ENCODE measurements at regions not wholly inside any gene's neighbourhood (a gene's known extent, or its start where the extent isn't known, plus 50 kb on each side); places are given as distances from the start of the nearest gene placed in this dataset.
A peak's percentile ranks its signal among the peaks of the same experiment; 100 is the strongest.

DNA sequence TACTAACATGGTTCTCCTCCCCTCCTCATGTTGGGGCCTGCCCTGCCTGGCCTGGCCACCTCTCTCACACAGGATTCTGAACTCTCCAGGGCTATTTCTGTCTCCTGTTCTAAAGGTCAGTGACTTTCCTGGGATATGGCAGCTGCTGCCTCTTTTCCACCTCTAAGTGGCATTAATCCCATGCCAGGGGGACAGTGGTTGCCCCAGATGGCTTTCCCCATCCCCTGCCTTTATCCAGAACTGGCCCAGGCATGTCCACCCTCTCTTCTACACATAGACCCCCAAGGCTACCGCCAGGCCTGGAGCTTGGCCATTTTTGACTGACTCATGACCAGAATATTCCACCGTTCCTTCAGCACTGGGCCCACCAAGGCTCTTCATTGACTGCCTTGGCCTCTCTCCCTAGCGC lies 90.4 kb downstream of the IRF2BPL start:
- no peaks in the 10 kb centered on the region for H3K36me3 ChIP-seq (ENCODE audit: control insufficient read depth in 2 of 2, insufficient read depth in 2 of 2, low read length in 2 of 2)
- no peaks in the 10 kb centered on the region for H3K27me3 ChIP-seq (ENCODE audit: control insufficient read depth in 1 of 2, insufficient read depth in 2 of 2, low read length in 2 of 2)
- H3K4me1 ChIP-seq (ENCODE audit: control insufficient read depth, insufficient read depth, low read length) = peaks cover 24% of the 10 kb centered on the region
- no peaks in the 10 kb centered on the region for H3K9me3 ChIP-seq (ENCODE audit: control insufficient read depth in 2 of 2, low read length in 2 of 2)
- H3K27ac ChIP-seq (ENCODE audit: low read length) = no peak overlapping the region
- no peak overlapping the region for H3K9ac ChIP-seq (ENCODE audit: low read length in 2 of 2)
- no peak overlapping the region for H3K4me3 ChIP-seq (ENCODE audit: low read length in 2 of 2)

DNA sequence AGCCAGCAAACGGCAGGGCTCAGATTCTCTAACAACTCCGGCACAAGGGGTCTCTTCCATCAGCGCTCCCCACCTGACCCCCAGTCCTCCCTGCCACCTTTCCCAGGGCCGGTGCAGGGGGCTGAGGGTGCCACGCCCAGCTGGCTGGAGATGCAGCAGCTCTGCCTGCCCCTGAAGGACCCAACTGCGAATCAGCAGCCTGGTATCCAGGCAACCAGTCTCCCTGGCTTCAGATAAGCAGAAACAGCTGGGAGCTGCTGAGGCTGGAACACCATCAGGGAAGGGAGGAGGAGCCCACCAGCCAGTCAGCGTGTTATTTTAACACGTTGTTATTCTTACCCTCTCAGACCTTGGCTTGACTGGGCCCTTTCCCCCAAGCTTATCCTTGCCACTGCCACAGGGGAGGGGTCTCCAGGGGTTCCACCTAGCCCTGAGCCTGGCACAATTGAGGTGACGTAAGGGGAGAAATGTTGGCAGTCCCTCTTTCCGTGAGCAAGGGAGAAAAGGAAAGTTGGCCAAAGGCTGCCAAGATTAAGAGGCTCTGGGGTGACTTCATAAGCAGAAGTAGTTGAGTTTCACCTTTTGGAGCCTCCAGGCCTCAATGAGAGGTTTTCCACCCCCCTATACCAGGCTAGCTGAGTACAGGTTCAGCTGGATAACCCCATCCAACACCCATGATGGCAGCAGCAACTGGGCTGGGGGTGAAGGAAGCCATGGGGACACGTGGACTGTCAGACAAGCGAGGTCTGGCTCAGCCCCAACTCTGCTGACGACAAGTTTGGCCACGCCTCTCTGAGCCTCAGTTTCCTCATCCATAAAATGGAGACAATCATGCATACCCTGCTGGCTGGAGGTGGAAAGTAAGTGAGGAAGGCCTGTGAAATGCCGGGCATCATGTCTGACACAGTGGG lies 91.1 kb downstream of the IRF2BPL start:
- H3K27me3 ChIP-seq (ENCODE audit: control insufficient read depth in 1 of 2, insufficient read depth in 2 of 2, low read length in 2 of 2) = no peaks in the 10 kb centered on the region
- no peaks in the 10 kb centered on the region for H3K9me3 ChIP-seq (ENCODE audit: control insufficient read depth in 2 of 2, low read length in 2 of 2)
- no peak overlapping the region for H3K9ac ChIP-seq (ENCODE audit: low read length in 2 of 2)
- no peaks in the 10 kb centered on the region for H3K36me3 ChIP-seq (ENCODE audit: control insufficient read depth in 2 of 2, insufficient read depth in 2 of 2, low read length in 2 of 2)
- peak overlapping the region; percentile 18 for H3K27ac ChIP-seq (ENCODE audit: low read length)
- H3K4me1 ChIP-seq (ENCODE audit: control insufficient read depth, insufficient read depth, low read length) = peaks cover 24% of the 10 kb centered on the region
- peak overlapping the region in 1 of 2 donors; percentile 8 for H3K4me3 ChIP-seq (ENCODE audit: low read length in 2 of 2)

DNA sequence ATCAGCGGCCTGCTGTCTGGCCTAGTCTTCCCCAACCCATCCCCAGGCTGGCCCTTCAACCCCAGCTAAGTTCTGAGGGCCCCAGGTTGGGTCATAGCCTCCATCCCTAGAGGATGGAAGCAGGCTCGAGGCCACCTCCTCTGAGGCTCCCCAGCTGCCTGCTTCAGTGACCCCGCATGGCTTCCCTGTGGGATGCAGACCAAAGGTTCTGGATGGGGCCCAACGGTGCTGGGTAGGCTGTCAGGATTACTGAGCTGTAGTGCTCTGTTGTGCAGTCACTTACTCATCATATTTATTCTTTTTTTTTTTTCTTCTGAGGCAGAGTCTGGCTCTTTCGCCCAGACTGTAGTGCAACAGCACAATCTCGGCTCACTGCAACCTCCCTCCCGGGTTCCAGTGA lies 92.0 kb downstream of the IRF2BPL start:
- Histone ChIP-seq H3K9me3 (ENCODE audit: control insufficient read depth in 2 of 2, low read length in 2 of 2) (no peaks in the 10 kb centered on the region), H3K4me3 (ENCODE audit: low read length in 2 of 2) (no peak overlapping the region), H3K9ac (ENCODE audit: low read length in 2 of 2) (no peak overlapping the region), H3K4me1 (ENCODE audit: control insufficient read depth, insufficient read depth, low read length) (peaks cover 24% of the 10 kb centered on the region), H3K36me3 (ENCODE audit: control insufficient read depth in 2 of 2, insufficient read depth in 2 of 2, low read length in 2 of 2) (no peaks in the 10 kb centered on the region), H3K27ac (ENCODE audit: low read length) (no peak overlapping the region), H3K27me3 (ENCODE audit: control insufficient read depth in 1 of 2, insufficient read depth in 2 of 2, low read length in 2 of 2) (no peaks in the 10 kb centered on the region)

DNA sequence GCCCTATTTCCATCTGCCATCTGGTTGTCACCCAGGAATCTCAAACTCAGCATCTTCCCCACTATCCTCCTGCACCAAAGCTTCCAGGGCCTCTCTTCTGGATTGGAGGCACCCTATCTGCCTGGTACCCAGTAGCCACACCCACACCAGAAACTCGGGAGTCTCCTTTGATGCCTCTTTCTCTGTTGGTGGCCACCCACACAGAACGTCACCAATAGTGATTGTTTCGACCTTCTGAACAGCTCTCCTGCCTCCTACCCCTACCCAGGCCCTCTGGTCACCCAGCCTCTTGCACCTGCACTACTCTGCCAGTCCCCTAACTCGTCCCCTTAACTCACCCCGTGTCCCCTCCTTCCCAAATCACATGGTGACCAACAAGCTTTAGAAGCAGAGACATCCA lies 95.0 kb downstream of the IRF2BPL start:
- H3K9me3 ChIP-seq (ENCODE audit: control insufficient read depth in 2 of 2, low read length in 2 of 2) = no peaks in the 10 kb centered on the region
- H3K36me3 ChIP-seq (ENCODE audit: control insufficient read depth in 2 of 2, insufficient read depth in 2 of 2, low read length in 2 of 2) = no peaks in the 10 kb centered on the region
- no peak overlapping the region for H3K9ac ChIP-seq (ENCODE audit: low read length in 2 of 2)
- H3K27me3 ChIP-seq (ENCODE audit: control insufficient read depth in 1 of 2, insufficient read depth in 2 of 2, low read length in 2 of 2) = no peaks in the 10 kb centered on the region
- H3K4me3 ChIP-seq (ENCODE audit: low read length in 2 of 2) = no peak overlapping the region
- no peak overlapping the region for H3K27ac ChIP-seq (ENCODE audit: low read length)
- peaks cover 19% of the 10 kb centered on the region for H3K4me1 ChIP-seq (ENCODE audit: control insufficient read depth, insufficient read depth, low read length)

DNA sequence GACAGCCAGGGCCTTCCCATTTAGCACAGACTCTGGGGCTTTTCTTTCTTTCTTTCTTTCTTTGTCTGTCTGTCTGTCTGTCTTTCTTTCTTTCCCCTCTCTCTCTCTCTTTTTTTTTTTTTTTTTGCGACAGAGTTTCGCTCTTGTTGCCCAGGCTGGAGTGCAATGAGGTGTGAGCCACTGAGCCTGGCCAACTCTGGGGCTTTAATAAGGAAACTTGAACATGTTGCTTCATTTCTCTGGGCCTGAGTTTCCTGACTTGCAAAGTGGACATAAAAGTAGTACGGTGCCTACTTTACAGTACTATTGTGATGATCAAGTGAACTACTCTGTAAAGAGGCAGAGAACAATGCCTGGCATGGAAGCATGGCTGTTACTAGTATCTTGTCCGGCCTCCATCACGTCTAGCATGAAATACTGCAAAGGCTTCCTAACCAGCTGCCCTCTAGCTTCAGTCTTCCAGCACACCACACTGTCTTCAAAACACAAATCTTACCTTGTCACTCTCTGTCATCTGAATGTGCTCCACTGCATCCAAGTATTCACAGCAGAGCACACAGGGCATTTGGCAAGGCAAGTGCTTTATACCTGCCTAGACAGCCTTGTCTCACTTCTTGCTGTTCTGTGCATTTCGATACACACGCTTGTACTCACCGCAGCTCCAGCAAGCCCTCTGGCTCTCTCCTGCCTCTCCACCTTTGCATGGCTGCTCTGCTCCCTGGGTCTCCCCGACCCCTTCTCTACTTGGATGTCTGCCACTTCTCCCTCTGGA lies 96.7 kb downstream of the IRF2BPL start:
- Histone ChIP-seq H3K36me3 (ENCODE audit: control insufficient read depth in 2 of 2, insufficient read depth in 2 of 2, low read length in 2 of 2) (no peaks in the 10 kb centered on the region), H3K27me3 (ENCODE audit: control insufficient read depth in 1 of 2, insufficient read depth in 2 of 2, low read length in 2 of 2) (no peaks in the 10 kb centered on the region), H3K9ac (ENCODE audit: low read length in 2 of 2) (no peak overlapping the region), H3K4me1 (ENCODE audit: control insufficient read depth, insufficient read depth, low read length) (peaks cover 8% of the 10 kb centered on the region), H3K9me3 (ENCODE audit: control insufficient read depth in 2 of 2, low read length in 2 of 2) (no peaks in the 10 kb centered on the region), H3K4me3 (ENCODE audit: low read length in 2 of 2) (no peak overlapping the region), H3K27ac (ENCODE audit: low read length) (no peak overlapping the region)

DNA sequence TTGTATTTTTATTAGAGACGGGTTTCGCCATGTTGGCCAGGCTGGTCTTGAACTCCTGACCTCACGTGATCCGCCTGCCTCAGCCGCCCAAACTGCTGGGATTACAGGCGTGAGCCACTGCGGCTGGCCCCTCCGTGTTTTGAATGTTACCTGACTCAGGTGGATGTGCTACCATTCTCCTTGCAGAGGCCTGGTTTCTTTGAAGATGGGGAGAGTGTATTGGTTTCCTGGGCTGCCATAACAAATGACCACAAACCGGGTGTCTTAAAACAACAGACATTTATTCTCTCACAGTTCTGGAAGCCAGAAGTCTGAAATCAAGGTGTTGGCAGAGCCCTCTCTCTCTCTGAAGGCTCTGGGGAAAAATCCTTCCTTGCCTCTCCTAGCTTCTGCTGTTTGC lies 98.0 kb downstream of the IRF2BPL start:
- Histone ChIP-seq H3K36me3 (ENCODE audit: control insufficient read depth in 2 of 2, insufficient read depth in 2 of 2, low read length in 2 of 2) (no peaks in the 10 kb centered on the region), H3K4me3 (ENCODE audit: low read length in 2 of 2) (no peak overlapping the region), H3K27ac (ENCODE audit: low read length) (no peak overlapping the region), H3K9me3 (ENCODE audit: control insufficient read depth in 2 of 2, low read length in 2 of 2) (no peaks in the 10 kb centered on the region), H3K9ac (ENCODE audit: low read length in 2 of 2) (no peak overlapping the region), H3K4me1 (ENCODE audit: control insufficient read depth, insufficient read depth, low read length) (peaks cover 8% of the 10 kb centered on the region), H3K27me3 (ENCODE audit: control insufficient read depth in 1 of 2, insufficient read depth in 2 of 2, low read length in 2 of 2) (no peaks in the 10 kb centered on the region)

DNA sequence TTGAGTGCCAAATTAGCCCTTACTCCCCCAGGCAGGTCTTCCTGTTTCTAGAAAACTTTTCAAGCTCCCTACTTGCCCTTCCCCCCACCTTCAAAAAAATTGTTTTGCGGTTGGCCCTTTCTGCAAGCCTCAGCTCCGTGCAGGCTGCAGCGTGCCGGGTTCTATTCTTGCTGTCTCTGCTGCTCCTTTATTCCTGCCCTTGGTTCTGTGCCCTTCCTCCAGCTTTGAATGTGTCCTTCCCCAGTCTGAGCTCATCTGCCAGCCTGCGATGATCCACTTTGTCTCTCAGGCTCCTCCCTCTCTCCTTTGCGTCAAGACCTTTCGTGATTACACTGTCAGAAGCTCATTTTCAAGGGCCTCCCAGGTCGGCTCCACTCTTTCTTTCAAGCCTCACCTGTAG lies 98.6 kb downstream of the IRF2BPL start:
- H3K27me3 ChIP-seq (ENCODE audit: control insufficient read depth in 1 of 2, insufficient read depth in 2 of 2, low read length in 2 of 2) = no peaks in the 10 kb centered on the region
- no peak overlapping the region for H3K27ac ChIP-seq (ENCODE audit: low read length)
- H3K9me3 ChIP-seq (ENCODE audit: control insufficient read depth in 2 of 2, low read length in 2 of 2) = no peaks in the 10 kb centered on the region
- H3K4me1 ChIP-seq (ENCODE audit: control insufficient read depth, insufficient read depth, low read length) = peaks cover 8% of the 10 kb centered on the region
- H3K9ac ChIP-seq (ENCODE audit: low read length in 2 of 2) = no peak overlapping the region
- H3K36me3 ChIP-seq (ENCODE audit: control insufficient read depth in 2 of 2, insufficient read depth in 2 of 2, low read length in 2 of 2) = no peaks in the 10 kb centered on the region
- H3K4me3 ChIP-seq (ENCODE audit: low read length in 2 of 2) = no peak overlapping the region

DNA sequence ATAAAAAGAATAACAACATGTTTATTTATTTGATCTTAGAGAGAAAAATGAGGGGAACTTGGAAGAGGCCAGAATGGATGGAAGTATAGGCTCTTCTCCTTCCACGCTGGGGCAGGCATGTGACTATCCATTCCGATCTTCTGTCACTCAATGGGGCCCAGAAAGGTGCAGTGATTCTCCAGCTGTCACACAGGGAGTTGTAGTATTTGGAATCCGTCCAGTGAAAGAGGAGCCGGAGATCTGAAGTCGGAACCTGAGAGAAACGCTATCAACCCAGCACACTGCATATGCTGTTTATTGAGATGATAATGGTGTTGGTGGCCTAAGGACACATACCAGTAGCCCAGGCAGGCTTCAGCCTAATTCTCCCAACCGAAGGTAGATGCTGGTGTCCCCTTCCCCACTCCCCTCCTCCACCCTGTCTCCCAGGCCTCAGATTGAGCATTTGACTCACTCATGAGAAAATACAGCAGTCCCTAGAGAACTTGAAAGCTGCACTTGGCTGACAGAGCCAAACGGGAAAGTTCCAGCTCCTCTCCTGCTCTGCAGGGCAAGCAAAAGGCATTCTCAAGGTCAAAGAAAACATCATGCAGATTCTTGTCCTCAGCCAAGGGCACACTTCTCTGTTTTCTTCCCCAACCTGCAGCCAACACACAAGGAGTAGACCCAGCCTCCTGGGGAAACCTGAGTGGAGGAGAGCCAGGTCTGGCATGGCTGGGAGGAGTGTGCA lies 100.4 kb downstream of the IRF2BPL start:
- H3K9ac ChIP-seq (ENCODE audit: low read length in 2 of 2) = no peak overlapping the region
- H3K9me3 ChIP-seq (ENCODE audit: control insufficient read depth in 2 of 2, low read length in 2 of 2) = no peaks in the 10 kb centered on the region
- no peak overlapping the region for H3K27ac ChIP-seq (ENCODE audit: low read length)
- no peaks in the 10 kb centered on the region for H3K27me3 ChIP-seq (ENCODE audit: control insufficient read depth in 1 of 2, insufficient read depth in 2 of 2, low read length in 2 of 2)
- no peak overlapping the region for H3K4me3 ChIP-seq (ENCODE audit: low read length in 2 of 2)
- H3K4me1 ChIP-seq (ENCODE audit: control insufficient read depth, insufficient read depth, low read length) = peaks cover 10% of the 10 kb centered on the region
- H3K36me3 ChIP-seq (ENCODE audit: control insufficient read depth in 2 of 2, insufficient read depth in 2 of 2, low read length in 2 of 2) = no peaks in the 10 kb centered on the region

DNA sequence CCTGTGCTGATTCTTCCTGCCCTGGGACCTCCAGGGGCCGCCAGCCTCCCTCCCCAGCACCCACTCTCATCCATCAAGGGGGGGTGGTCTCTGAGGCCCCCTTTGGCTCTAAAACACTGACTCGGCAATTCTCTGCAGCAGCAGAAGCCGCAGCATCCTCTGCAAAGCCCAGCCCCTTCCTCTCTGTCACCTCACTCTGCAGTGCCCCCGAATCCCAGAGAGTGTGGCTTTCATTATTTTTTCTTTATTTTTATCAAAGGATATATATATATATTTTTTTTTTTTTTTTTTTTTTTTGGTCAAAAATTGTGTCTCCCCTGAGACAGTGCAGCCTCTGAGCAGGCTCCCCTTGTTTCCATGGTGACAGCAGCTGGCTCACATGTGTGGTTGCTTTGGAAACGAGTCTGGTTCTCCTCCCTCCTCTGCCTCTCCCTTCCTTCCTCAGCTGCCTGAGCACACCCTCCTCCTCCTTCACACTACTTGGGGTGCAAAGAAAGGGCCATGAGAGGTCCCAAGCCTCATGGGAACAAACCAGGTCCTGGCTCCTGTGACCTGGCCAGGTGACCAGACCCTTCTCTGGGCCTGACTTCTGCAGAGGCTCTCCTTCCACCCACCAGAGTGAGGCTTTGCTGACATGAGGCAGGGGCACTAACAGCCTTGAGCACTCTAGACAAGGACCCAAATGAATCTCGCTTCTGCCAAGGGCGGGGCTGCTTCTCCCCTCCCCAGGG lies 100.5 kb downstream of the LRRC74A start:
- H3K4me3 ChIP-seq (ENCODE audit: low read length in 2 of 2) = no peak overlapping the region
- no peak overlapping the region for H3K9ac ChIP-seq (ENCODE audit: low read length in 2 of 2)
- H3K27ac ChIP-seq (ENCODE audit: low read length) = no peak overlapping the region
- no peaks in the 10 kb centered on the region for H3K9me3 ChIP-seq (ENCODE audit: control insufficient read depth in 2 of 2, low read length in 2 of 2)
- no peaks in the 10 kb centered on the region for H3K27me3 ChIP-seq (ENCODE audit: control insufficient read depth in 1 of 2, insufficient read depth in 2 of 2, low read length in 2 of 2)
- H3K4me1 ChIP-seq (ENCODE audit: control insufficient read depth, insufficient read depth, low read length) = peaks cover 12% of the 10 kb centered on the region
- no peaks in the 10 kb centered on the region for H3K36me3 ChIP-seq (ENCODE audit: control insufficient read depth in 2 of 2, insufficient read depth in 2 of 2, low read length in 2 of 2)

DNA sequence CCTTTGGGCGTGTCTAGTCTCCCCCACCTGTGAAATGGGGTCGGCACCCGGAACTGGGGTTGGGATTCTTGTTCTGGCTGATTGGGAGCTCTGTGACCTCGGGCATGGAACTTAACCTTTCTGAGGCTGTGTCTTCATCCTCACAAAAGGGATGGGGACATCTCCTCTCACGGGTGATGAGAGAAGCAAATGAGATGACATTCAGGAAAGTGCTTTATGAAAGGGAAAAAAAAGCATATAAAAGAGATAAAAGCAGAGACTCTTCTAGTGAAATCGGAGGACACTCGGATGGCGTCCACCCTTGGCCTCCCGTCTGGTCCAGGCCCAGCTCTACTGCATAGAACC lies 98.9 kb downstream of the LRRC74A start:
- H3K9me3 ChIP-seq (ENCODE audit: control insufficient read depth in 2 of 2, low read length in 2 of 2) = no peaks in the 10 kb centered on the region
- no peak overlapping the region for H3K4me3 ChIP-seq (ENCODE audit: low read length in 2 of 2)
- H3K9ac ChIP-seq (ENCODE audit: low read length in 2 of 2) = no peak overlapping the region
- no peak overlapping the region for H3K27ac ChIP-seq (ENCODE audit: low read length)
- no peaks in the 10 kb centered on the region for H3K36me3 ChIP-seq (ENCODE audit: control insufficient read depth in 2 of 2, insufficient read depth in 2 of 2, low read length in 2 of 2)
- H3K4me1 ChIP-seq (ENCODE audit: control insufficient read depth, insufficient read depth, low read length) = peaks cover 18% of the 10 kb centered on the region
- H3K27me3 ChIP-seq (ENCODE audit: control insufficient read depth in 1 of 2, insufficient read depth in 2 of 2, low read length in 2 of 2) = no peaks in the 10 kb centered on the region
